Stimulated activated CD8-positive, alpha-beta memory T cell treated with anti-CD3 and anti-CD28 coated beads, Interleukin-4, amount 100 ng/mL, for 1 hour (primary cell): ENCODE measurements at regions not wholly inside any gene's neighbourhood (a gene's known extent, or its start where the extent isn't known, plus 50 kb on each side); places are given as distances from the start of the nearest gene placed in this dataset.

Experiments
- DNase-seq, 2 donors: peaks; one replicate each; pipeline ENCODE4 v3.0.0-alpha.2; 2020; ENCODE audit warnings: low read depth in 2 of 2, low spot score in 1 of 2

DNA sequence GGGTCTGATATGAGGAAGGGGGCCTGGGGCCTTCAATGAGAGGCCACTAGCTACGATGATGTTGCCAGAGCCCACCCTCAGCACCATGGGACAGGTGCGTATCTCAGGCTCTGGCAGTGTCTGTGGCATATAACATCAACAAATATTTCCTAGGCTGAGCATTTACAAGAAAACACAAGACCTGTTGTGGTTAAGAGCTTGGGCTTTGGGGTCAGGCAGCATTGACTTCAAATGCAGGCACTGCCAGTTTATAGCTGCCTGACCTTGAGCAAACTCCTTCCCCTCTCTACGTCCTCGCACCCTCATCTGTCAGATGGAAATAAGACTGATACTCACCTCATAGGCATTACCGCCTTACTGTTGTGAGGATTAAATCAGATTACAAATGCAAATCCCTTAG, 156.0 kb downstream of the KATNAL1 start:
- no peak for DNase-seq

DNA sequence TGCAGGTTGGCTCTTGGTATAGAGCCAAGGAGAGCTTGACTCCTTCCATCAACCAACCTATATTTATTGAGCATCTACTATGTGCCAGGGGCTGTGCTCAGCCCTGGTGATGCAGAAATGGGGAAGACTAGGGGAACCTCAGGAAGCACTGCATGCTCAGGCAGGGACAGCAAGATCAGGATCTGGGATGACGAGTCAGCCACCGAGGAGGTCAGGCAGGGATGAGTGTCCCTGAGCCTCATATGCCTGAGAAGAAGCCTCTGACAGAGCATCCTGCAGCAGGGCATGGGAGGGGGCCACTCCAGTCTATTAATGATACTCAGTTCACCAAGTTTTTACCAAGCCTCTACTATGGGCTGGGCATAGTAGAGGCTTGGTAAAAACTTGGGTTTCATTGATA, 158.1 kb downstream of the KATNAL1 start:
- DNase-seq, result no peak

DNA sequence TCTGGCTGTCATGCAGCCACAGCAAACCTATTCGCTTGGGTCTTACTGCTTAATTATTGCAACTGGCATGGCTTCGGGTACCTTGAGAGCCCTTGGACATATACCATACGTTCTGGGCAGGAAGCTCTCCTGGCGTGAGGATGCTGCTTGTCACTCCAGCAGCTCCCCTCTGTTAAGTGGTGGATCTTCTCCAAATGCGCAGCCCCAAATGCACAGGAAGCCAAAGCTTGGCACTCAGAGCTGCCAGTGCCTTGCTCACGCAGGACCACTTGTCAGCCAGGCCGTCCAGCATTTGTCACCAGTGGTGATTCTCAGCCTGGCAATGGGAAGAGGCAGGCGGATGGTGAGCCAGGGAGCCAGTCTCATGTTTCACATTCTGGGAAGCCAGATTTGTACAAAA, 158.6 kb downstream of the KATNAL1 start:
- no peak for DNase-seq

DNA sequence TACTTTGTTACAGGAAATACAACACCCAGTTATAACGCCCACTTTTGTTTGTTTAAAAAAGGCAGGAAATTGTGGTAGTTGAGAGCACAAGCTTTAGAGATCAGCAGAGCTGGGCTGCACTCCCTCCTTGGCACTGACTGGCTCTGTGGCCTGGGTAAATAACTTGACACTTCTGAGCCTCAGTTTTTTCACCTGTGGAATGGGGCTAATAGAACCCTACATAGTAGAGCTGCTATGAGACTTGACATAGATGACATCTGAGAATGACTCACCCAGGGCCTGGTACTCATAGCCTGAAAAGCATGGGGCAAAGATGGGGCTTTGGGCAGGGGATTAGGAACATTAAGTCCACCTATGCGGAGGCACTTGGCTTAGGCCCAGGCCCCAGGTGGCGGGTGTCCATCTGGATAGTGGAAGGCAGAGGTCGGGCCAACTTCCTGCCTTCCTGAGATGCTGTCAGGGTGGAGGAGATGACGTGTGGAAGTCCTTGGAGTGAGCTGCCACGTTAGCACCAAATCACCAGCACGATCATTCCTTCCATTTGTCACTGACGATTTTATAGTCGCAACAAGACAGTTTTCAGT, 159.1 kb downstream of the KATNAL1 start:
- no peak for DNase-seq

DNA sequence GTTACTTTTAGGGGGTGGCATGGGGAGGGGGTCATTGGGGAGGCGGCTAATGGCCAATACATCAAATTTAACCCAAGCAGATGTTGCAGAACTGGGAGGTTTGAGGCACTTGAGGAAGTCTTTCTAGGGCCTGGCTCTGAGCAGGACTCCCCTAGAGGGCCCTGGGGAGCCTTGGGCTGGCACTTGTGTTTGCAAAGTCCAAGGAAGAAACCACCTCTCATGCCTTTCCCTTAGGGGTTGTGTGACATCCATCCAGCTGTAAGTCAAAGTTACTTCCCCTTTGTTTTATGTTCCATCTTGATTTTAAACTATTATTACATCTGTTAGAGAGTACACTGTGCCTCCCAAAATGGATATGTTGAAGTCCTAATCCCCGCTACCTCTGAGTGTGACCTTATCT, 159.9 kb downstream of the KATNAL1 start:
- DNase-seq, result no peak

DNA sequence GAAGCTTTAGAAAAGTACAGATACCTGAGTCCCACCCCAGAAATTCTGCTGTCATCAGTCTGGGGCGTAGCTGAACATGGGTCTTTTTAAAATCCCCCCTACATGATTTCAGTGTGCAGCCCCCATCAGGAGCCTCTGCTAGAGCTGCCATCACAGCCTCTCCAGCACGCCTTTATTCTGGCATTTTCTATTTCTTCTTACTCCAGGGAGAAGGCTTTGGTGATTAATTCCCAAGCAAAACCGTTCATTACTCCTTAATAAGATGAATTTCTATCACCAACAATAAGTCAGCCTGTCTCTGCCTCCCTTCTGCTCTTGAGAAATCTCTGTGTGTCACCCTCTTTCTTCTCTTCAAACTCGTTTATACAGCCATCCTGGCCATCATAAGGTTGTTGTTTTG, 160.3 kb downstream of the KATNAL1 start:
- no peak for DNase-seq

DNA sequence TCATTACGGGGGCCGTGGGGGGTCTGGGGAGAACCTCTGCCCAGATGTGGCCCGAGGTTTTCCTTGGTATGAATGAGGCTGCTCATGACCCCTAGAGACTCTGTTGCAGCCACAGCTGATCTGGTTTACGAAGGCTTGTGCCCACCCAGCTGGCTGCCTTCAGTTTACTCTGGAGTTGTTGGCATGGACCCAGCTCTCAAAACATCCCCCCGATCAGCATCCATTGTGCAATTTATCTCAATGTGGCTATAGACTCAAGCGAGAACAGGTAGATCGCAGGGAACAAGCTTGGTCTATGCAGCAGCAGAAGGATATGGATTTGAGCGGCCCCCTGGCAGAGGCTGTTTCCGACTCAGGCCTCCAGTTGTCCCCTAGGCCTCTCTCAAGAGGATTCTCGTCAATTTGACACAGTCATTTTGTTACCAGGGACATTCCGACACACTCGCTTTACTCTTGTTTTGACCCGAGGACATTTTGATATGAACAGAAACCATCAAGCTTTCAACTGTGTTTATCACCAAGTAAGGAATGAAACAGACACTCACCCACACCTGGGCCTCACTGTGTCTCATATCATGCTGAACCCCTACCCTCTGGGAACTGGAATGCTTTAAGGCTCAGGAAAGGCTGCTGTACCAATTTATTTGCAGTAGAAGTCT, 161.5 kb downstream of the KATNAL1 start:
- DNase-seq, result no peak

DNA sequence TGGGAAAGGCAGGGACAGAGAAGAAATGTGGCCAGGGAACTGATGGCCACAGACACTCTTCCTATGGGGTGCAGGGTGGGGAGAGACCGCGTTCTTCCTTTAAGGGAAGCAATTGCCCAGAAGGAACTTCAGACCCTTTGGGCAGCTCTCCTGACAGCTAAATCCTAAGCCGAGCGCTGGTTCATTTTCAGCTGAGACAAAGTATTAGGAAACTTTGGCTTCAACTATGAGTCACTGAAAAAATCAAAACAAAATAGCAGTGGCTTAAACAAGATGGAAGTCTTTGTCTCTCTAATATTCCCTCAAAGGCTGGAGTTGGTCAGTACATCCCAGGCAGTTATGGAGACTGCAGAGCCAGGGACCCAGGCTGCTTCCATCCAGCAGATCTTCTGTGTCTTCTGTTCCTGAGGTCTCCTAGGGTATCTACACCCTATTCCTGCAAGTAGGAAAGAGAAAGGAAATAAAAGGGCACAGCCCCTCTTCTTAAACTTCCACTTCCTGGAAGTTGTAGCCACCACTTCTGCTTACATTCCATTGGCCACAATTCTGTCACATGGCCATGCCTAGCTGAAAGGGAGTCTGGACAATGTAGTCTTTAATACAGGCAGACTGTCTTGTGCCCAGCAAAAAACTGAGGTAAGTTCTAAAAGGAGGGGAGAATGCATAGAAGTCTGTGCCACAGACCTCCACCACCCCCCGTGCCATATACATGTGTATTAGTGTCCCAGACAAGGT, 163.5 kb downstream of the KATNAL1 start:
- no peak for DNase-seq

DNA sequence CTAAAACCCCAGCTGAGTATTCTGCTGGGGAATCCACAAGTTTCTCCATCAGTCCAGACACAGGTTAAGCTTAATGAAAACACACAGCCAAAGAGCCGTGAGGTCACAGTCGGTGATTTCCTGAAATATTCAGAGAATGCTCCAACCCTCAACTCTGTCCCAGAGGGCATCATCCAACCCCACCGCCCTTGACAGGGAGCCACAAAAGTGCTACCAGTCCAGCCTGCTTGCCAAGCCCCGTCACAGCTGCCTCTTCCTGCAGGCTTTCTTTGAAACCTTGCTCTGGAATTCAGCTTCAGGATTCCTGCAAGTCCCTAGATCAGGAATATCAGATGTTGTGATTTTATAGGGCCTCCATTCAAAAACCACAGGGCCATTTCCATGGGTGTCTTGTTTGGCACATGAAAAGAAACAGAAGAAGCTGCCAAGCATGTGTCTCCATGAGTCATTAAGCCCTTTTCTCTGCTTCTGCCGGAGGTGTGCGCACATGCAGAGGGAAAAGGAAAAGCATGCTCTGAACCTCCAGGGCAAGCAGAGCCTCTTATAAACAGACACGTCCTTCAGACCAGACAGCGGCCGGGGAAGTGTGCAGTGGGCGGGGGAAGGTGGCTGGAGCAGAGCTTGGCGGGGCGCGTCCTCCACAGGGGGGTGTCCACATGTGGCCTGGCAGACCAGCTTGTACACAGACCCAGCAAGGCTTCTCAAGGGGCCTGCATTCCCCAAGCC, 164.7 kb downstream of the KATNAL1 start:
- DNase-seq, result no peak

DNA sequence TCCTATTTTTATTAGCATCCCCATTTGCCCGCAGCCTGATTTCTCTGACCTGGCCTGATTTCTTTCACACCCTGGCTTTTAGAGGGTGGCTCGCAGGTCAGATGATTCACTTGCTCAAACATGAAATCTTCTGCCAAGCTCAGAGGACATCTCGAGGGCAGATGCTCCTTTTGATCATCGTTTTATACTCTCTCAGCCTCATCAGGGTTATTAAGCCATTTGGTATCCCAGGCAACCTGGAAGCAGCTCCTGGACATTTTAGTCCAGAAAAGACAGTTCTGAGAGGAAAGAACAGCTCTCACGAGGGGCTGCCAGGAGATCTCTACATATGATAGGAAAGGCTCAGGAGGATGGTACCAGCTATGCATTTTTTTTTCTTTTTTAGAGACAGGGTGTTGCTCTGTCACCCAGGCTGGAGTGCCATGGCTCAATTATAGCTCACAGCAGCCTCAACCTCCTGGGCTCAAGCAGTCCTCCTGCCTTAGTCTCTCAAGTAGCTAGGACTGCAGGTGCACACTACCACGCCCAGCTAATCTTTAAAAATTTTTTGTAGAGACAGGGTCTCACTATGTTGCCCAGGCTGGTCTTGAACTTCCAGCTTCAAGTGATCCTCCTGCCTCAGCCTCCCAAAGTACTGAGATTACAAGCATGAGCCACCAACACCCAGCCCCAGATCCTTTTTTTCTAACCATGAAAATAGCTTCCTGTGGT, 165.4 kb downstream of the KATNAL1 start:
- DNase-seq, result no peak

DNA sequence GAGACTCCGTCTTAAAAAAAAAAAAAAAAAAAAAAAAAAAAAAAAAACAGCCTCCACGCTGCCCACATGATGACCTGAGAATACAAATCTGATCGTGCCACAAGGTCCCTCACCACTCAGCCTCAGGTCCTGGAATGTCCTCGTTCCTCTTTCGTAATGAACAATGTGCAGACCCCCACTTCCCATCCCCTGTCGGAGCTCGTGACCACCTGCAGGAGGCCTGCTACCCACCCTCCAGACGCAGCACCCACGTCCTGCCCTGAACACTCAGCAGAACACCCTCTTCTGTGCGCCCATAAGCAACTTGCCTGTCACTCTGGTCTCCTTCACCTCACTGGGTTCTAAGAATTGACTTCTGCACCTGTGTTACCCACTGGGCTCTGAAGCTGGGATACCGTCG, 166.4 kb downstream of the KATNAL1 start:
- DNase-seq, result no peak

DNA sequence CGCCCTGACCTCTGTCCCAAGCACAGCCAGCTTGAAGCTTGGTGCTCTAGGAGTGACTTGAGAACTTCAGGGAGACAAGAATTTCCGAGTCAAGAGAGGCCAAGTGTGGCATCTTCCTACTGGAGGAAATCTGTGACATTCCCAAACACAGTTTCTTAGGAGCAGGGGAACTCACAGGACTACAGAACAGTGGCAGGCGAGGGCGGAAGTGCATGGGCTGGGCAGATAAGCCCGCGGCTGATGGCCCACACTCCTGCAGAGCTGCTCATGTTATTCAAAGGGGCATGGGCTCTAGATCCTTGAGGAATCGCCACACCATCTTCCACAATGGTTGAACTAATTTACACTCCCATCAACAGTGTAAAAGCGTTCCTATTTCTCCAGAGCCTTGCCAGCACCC, 168.8 kb downstream of the KATNAL1 start:
- DNase-seq, result no peak

DNA sequence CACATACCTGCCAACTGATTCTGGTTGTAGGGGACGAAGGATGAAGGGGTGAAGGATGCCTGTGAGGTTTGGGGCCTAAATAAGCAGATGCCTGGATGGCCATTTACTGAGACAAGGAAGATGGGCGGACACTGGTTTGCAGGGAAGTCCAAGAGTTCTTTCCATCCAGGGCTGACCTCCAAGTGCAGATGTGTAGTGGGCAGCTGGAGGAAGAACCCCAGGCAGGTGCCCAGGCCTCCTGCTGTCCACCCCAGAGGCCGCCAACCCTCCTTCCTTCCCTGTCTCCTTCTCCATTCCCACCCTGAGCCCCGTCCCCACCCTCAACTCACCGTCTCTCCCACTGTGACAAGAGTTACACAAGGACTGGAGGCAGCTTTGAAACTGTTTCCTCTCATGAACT, 171.5 kb downstream of the KATNAL1 start:
- DNase-seq, result no peak

DNA sequence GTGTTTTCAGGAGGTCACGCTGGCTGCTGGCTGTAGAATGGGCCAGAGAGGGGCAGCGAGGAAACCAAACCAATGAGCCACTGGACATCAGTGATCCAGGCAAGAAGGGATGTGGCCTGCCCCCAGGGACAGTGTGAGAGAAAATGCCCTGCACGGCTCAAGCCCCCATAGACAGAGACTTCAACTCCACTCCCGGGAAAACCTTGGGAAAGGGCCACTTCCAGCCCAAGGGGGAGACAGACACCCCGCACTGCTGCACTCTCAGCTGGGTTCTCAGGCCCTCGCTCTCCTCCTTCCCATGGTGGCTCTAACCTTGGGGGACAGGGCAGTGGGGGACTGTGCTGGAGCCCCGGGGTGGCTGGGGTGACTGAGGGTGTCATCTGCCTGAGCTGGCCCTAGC, 172.0 kb downstream of the KATNAL1 start:
- DNase-seq, result no peak

DNA sequence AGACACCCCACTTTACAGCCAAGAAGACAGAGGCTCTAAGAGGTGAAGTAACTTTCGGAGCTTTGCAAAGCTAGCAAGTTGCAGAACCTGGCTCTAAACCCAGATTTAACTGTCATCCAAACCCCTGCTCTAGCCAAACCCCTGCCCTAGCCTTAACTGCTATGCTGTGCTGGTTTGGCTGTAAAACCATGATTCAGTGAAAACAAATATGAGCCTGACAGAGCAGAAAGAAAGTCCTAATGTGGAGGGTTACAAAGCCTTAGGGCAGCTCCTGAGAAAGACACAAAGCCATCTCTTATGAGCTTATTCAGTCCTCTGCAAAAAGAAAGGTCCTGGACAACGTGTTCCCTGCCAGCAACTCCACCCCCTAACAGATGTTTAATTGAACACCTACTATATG, 172.8 kb downstream of the KATNAL1 start:
- no peak for DNase-seq

DNA sequence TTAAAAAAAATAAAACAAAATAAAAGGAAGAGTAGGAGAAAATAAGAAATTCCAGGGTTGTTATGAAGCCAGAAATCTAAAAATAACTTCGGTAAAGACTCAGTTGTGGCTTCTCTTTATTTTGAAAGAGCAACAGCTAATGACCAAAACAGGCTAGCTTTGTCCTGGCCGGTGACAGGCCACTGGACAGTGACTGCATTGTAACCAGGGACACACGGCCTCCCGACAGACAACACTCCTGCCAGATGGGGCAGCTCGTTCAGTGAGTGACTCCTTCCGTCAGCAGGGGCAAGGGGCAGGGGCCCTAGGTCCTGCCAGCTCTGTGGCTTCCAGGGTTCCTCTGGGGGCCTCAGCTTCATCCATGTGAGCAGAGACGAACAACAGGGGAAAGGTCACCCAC, 173.4 kb downstream of the KATNAL1 start:
- DNase-seq, result no peak

DNA sequence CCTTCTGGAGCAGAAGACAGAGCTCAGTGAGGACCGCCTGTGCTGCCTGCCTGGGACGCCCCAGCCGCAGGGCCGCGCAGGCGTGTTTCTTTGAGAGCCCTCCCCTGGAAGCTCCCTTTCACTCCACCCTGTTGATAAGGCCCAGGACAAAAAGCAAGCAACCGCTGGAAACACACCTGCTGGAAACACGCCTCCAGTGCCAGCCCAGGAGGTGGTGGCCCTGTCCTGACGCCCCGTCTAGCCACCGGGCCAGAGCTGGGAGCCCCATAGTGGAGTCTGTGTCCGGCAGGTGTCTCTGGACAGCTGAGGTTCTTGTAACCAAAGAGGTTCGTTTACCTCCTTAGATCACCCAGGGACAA, 173.8 kb downstream of the KATNAL1 start:
- no peak for DNase-seq

DNA sequence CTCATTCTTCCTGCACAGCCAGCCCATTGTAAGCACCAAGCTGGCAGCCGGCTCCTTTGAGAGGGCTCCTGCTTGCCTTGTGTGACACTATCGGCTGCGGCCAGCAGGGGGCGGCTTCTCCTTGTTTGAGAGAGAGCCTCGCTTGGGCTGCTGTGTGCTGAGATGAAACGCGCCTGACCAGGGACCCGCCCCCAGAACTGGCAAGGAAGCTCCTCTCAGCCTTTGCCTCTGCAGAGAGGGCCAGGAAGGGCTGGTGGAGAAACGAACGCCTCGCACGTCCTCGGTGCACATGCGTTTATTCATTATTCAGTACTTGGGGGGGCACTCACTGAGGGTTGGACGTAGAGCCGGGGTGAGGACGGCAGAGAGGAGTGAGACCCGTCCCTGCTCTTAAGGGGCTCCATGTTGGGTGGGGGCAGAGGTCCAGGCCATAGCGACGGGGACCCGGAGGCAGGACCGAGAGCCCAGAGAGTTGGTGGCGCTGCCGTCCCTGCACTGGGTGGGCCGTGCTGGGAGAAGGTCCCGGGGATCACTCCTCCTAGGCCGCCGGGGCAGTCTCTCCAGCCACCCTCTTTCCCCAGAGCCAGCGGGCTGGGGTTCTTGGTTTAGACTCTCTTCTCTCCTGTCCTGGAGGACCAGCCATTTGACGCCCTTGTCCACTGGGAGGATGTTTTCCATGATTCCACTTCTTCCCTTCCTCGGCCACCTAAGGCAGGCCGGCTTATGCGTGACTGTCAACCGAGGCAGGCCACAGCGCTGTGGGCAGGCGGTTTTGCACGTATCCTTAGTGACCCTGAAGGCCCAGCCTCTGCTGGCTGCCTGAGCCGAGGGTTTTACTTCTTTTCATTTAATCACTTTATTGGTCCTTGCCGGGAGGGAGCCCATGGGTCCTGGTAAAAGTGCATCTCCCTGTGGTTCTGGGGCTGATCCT, 174.5 kb downstream of the KATNAL1 start:
- DNase-seq, result peak; percentile 95 to 99

DNA sequence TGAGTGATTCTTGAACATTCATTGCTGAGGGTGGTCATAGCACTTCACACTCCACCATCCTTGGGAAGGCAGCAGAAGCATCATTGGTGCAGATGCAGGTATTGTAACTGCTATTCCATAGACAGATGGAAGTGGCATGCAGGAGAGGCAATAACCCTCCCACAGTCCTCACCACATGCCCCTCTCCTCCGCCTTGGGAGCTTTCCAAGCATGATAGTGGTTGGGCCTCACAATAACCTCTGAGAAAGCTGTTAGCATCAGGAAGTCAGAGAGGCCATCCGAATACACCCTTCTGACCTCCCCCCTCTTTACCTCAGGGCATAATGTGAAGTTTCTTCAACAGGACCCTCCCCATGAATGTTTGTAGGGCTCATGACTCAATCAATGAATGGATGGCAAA, 177.9 kb downstream of the KATNAL1 start:
- DNase-seq, result no peak

DNA sequence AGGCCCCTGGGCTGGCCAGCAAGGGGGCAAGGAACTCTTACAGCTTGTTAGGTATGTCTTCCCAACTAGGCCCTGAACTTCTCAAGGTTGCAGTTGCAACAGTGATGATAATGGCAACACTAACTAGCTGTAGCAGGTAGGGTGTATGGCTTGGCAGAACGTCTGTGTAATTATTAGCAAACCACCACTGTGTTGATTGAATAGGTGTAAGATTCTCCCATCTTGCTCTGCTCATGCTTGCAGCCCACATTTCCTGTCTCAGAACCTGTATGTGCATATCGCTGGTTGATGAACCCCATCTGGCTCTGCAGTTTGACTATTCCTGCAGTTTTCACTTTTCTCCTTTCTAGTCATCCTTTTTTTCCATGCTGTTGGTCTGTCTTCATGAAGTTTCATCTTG, 178.8 kb downstream of the KATNAL1 start:
- no peak for DNase-seq
